HEK293 (cell line): ENCODE measurements at regions not wholly inside any gene's neighbourhood (a gene's known extent, or its start where the extent isn't known, plus 50 kb on each side); places are given as distances from the start of the nearest gene placed in this dataset.

Experiments used
- CTCF ChIA-PET: fragments of 350-600 bp; formaldehyde crosslinking; extraction: SDS; loops from one replicate; lab custom pipeline; 2021; ENCODE audit warnings: antibody characterized with exemption; lab: Yijun Ruan, JAX
- POLR2A ChIA-PET: fragments of 300-600 bp; formaldehyde crosslinking; extraction: SDS; loops from one replicate; lab custom pipeline; 2020; ENCODE audit warnings: antibody characterized with exemption, inconsistent platforms; lab: Yijun Ruan, JAX
- H3K27ac ChIP-seq: fragments of 200-500 bp; sonication (Bioruptor generic); 2 replicates; pipeline ENCODE4 v1.5.1; 2014; ENCODE audit warnings: low read depth, low read length, control low read depth, inconsistent platforms; ENCODE audit errors: extremely low read depth
- H3K36me3 ChIP-seq, 2 experiments: fragments of 200-500 bp in 1 of 2; sonication (Bioruptor generic) in 1 of 2; 1 replicate in 1 of 2; 2 replicates in 1 of 2; pipeline ENCODE4 v1.5.1; 2014 to 2017; ENCODE audit warnings: inconsistent platforms in 2 of 2, low read length in 2 of 2; ENCODE audit not compliant: control insufficient read depth in 2 of 2, insufficient read depth in 1 of 2
- H3K4me1 ChIP-seq: fragments of 200-500 bp; sonication (Bioruptor generic); 2 replicates; pipeline ENCODE4 v1.5.1; 2014; ENCODE audit warnings: mild to moderate bottlenecking, low read length, inconsistent platforms; ENCODE audit not compliant: control insufficient read depth, insufficient read depth
- H3K4me3 ChIP-seq: 2 replicates; pipeline ENCODE4 v1.5.1; 2011; ENCODE audit warnings: low read depth, mild to moderate bottlenecking, control low read depth, low read length, moderate library complexity
- H3K9me3 ChIP-seq: fragments of 200-500 bp; sonication (Bioruptor generic); 2 replicates; pipeline ENCODE4 v1.5.1; 2014; ENCODE audit warnings: low read depth, low read length, inconsistent platforms; ENCODE audit not compliant: control insufficient read depth, insufficient read depth
- AEBP2 ChIP-seq: fragments of 450-650 bp; formaldehyde crosslinking; IDR thresholded peaks from 2 replicates; pipeline ENCODE4 v1.5.1; 2016; ENCODE audit warnings: missing biosample characterization, missing genetic modification characterization, borderline replicate concordance
- KLF17 ChIP-seq: fragments of 450-650 bp; formaldehyde crosslinking; IDR thresholded peaks from 2 replicates; pipeline ENCODE4 v1.5.1; 2016; ENCODE audit warnings: missing biosample characterization, missing genetic modification characterization
- OSR2 ChIP-seq: fragments of 450-650 bp; formaldehyde crosslinking; IDR thresholded peaks from 2 replicates; pipeline ENCODE4 v1.5.1; 2016; ENCODE audit warnings: missing biosample characterization, missing genetic modification characterization
- PRDM4 ChIP-seq: fragments of 450-650 bp; formaldehyde crosslinking; IDR thresholded peaks from 2 replicates; pipeline ENCODE4 v1.5.1; 2017; ENCODE audit warnings: missing biosample characterization, missing genetic modification characterization
- ZBTB48 ChIP-seq: fragments of 450-650 bp; formaldehyde crosslinking; IDR thresholded peaks from 2 replicates; pipeline ENCODE4 v1.5.1; 2016; ENCODE audit warnings: missing biosample characterization, missing genetic modification characterization
- ZIC2 ChIP-seq: fragments of 450-650 bp; formaldehyde crosslinking; IDR thresholded peaks from 2 replicates; pipeline ENCODE4 v1.5.1; 2016; ENCODE audit warnings: missing biosample characterization, missing genetic modification characterization
- ZNF138 ChIP-seq: fragments of 450-650 bp; formaldehyde crosslinking; IDR thresholded peaks from 2 replicates; pipeline ENCODE4 v1.5.1; 2016; ENCODE audit warnings: missing biosample characterization, missing genetic modification characterization, borderline replicate concordance
- ZNF214 ChIP-seq: fragments of 450-650 bp; formaldehyde crosslinking; IDR thresholded peaks from 2 replicates; pipeline ENCODE4 v1.5.1; 2017; ENCODE audit warnings: missing biosample characterization, mild to moderate bottlenecking, missing genetic modification characterization, borderline replicate concordance
- ZNF221 ChIP-seq: fragments of 450-650 bp; formaldehyde crosslinking; IDR thresholded peaks from 2 replicates; pipeline ENCODE4 v1.5.1; 2017; ENCODE audit warnings: missing biosample characterization, missing genetic modification characterization, borderline replicate concordance
- ZNF24 ChIP-seq: fragments of 450-650 bp; formaldehyde crosslinking; IDR thresholded peaks from 2 replicates; pipeline ENCODE4 v1.5.1; 2016; ENCODE audit warnings: missing biosample characterization, missing genetic modification characterization
- ZNF248 ChIP-seq: fragments of 450-650 bp; formaldehyde crosslinking; IDR thresholded peaks from 2 replicates; pipeline ENCODE4 v1.5.1; 2017; ENCODE audit warnings: missing biosample characterization, missing genetic modification characterization
- ZNF391 ChIP-seq: fragments of 450-650 bp; formaldehyde crosslinking; IDR thresholded peaks from 2 replicates; pipeline ENCODE4 v1.5.1; 2016; ENCODE audit warnings: low read depth, missing biosample characterization, missing genetic modification characterization, borderline replicate concordance
- ZNF426 ChIP-seq: fragments of 450-650 bp; formaldehyde crosslinking; IDR thresholded peaks from 2 replicates; pipeline ENCODE4 v1.5.1; 2017; ENCODE audit warnings: missing biosample characterization, missing genetic modification characterization, mild to moderate bottlenecking, inconsistent platforms, moderate library complexity
- ZNF473 ChIP-seq: fragments of 450-650 bp; formaldehyde crosslinking; IDR thresholded peaks from 2 replicates; pipeline ENCODE4 v1.5.1; 2017; ENCODE audit warnings: missing biosample characterization, missing genetic modification characterization
- ZNF544 ChIP-seq: fragments of 450-650 bp; formaldehyde crosslinking; IDR thresholded peaks from 2 replicates; pipeline ENCODE4 v1.5.0; 2017; ENCODE audit warnings: missing biosample characterization, missing genetic modification characterization
- ZNF658 ChIP-seq: fragments of 450-650 bp; formaldehyde crosslinking; IDR thresholded peaks from 2 replicates; pipeline ENCODE4; 2016; ENCODE audit warnings: missing biosample characterization, missing genetic modification characterization
- ZNF692 ChIP-seq: fragments of 450-650 bp; formaldehyde crosslinking; IDR thresholded peaks from 2 replicates; pipeline ENCODE4 v1.5.1; 2016; ENCODE audit warnings: missing biosample characterization, missing genetic modification characterization
- ZNF792 ChIP-seq: fragments of 450-650 bp; formaldehyde crosslinking; IDR thresholded peaks from 2 replicates; pipeline ENCODE4 v1.5.1; 2016; ENCODE audit warnings: missing biosample characterization, missing genetic modification characterization
- ZNF837 ChIP-seq: fragments of 450-650 bp; formaldehyde crosslinking; IDR thresholded peaks from 2 replicates; pipeline ENCODE4 v1.5.1; 2016; ENCODE audit warnings: missing biosample characterization, missing genetic modification characterization
- TF ChIP-seq, protein P1 (sequence below): fragments of 450-650 bp; formaldehyde crosslinking; IDR thresholded peaks from 2 replicates; pipeline ENCODE4 v1.5.1; 2016; ENCODE audit warnings: missing biosample characterization, missing genetic modification characterization
- TF ChIP-seq, protein P2 (sequence below): fragments of 450-650 bp; formaldehyde crosslinking; IDR thresholded peaks from 2 replicates; pipeline ENCODE4 v1.5.1; 2016; ENCODE audit warnings: missing biosample characterization, missing genetic modification characterization, borderline replicate concordance

GRCh38 chr4:38422850-38423249, 241.1 kb upstream of the KLF3 start:
- no peaks in the 10 kb centered on the region for H3K4me1 ChIP-seq
- no peak overlapping the region for H3K27ac ChIP-seq
- H3K36me3 ChIP-seq: no peaks in the 10 kb centered on the region
- no peak overlapping the region for H3K4me3 ChIP-seq
- TF ChIP-seq ZNF24 (tag by site-specific recombination) (no peak), ZNF658 (no peak), OSR2 (tag by site-specific recombination) (no peak), ZIC2 (tag by site-specific recombination) (no peak), ZNF544 (tag by site-specific recombination) (no peak), ZNF214 (no peak), ZNF792 (tag by site-specific recombination) (no peak), ZNF391 (tag by site-specific recombination) (no peak), KLF17 (tag by site-specific recombination) (no peak), ZNF692 (tag by site-specific recombination) (no peak)
- TF ChIP-seq, protein P1, sequence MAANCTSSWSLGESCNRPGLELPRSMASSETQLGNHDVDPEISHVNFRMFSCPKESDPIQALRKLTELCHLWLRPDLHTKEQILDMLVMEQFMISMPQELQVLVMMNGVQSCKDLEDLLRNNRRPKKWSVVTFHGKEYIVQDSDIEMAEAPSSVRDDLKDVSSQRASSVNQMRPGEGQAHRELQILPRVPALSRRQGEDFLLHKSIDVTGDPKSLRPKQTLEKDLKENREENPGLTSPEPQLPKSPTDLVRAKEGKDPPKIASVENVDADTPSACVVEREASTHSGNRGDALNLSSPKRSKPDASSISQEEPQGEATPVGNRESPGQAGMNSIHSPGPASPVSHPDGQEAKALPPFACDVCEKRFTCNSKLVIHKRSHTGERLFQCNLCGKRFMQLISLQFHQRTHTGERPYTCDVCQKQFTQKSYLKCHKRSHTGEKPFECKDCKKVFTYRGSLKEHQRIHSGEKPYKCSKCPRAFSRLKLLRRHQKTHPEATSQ (tag by site-specific recombination): no peak
- ChIA-PET CTCF (interaction anchor here (0.7 kb wide), 1 partner anchor 182 kb away, joined by 3 read pairs; no protein-coding TSS in a partner anchor), POLR2A (no interaction called here)
- H3K9me3 ChIP-seq: no peaks in the 10 kb centered on the region

- ChIA-PET CTCF (no interaction called here), POLR2A (no interaction called here)
- no peaks in the 10 kb centered on the region for H3K4me1 ChIP-seq
- H3K9me3 ChIP-seq: no peaks in the 10 kb centered on the region
- H3K4me3 ChIP-seq: no peak overlapping the region
- H3K27ac ChIP-seq: no peak overlapping the region
- H3K36me3 ChIP-seq: no peaks in the 10 kb centered on the region
- TF ChIP-seq AEBP2 (tag by site-specific recombination): no peak
- TF ChIP-seq ZNF221 (tag by site-specific recombination): no peak
- no peak for TF ChIP-seq ZNF473
- no peak for TF ChIP-seq PRDM4 (tag by site-specific recombination)
- no peak for TF ChIP-seq ZNF248
- no peak for TF ChIP-seq ZNF138 (tag by site-specific recombination)
- TF ChIP-seq ZNF426 (tag by site-specific recombination): no peak
- TF ChIP-seq, protein P2, sequence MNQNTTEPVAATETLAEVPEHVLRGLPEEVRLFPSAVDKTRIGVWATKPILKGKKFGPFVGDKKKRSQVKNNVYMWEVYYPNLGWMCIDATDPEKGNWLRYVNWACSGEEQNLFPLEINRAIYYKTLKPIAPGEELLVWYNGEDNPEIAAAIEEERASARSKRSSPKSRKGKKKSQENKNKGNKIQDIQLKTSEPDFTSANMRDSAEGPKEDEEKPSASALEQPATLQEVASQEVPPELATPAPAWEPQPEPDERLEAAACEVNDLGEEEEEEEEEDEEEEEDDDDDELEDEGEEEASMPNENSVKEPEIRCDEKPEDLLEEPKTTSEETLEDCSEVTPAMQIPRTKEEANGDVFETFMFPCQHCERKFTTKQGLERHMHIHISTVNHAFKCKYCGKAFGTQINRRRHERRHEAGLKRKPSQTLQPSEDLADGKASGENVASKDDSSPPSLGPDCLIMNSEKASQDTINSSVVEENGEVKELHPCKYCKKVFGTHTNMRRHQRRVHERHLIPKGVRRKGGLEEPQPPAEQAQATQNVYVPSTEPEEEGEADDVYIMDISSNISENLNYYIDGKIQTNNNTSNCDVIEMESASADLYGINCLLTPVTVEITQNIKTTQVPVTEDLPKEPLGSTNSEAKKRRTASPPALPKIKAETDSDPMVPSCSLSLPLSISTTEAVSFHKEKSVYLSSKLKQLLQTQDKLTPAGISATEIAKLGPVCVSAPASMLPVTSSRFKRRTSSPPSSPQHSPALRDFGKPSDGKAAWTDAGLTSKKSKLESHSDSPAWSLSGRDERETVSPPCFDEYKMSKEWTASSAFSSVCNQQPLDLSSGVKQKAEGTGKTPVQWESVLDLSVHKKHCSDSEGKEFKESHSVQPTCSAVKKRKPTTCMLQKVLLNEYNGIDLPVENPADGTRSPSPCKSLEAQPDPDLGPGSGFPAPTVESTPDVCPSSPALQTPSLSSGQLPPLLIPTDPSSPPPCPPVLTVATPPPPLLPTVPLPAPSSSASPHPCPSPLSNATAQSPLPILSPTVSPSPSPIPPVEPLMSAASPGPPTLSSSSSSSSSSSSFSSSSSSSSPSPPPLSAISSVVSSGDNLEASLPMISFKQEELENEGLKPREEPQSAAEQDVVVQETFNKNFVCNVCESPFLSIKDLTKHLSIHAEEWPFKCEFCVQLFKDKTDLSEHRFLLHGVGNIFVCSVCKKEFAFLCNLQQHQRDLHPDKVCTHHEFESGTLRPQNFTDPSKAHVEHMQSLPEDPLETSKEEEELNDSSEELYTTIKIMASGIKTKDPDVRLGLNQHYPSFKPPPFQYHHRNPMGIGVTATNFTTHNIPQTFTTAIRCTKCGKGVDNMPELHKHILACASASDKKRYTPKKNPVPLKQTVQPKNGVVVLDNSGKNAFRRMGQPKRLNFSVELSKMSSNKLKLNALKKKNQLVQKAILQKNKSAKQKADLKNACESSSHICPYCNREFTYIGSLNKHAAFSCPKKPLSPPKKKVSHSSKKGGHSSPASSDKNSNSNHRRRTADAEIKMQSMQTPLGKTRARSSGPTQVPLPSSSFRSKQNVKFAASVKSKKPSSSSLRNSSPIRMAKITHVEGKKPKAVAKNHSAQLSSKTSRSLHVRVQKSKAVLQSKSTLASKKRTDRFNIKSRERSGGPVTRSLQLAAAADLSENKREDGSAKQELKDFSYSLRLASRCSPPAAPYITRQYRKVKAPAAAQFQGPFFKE: no peak
- no peak for TF ChIP-seq ZNF837
- TF ChIP-seq ZBTB48 (tag by site-specific recombination): no peak
Measured at GRCh38 chr4:38424151-38424871, 239.7 kb upstream of the KLF3 start.
